HEK293 (cell line): ENCODE measurements at regions not wholly inside any gene's neighbourhood (a gene's known extent, or its start where the extent isn't known, plus 50 kb on each side); places are given as distances from the start of the nearest gene placed in this dataset.

Source experiments
- CTCF ChIA-PET: fragments of 350-600 bp; formaldehyde crosslinking; extraction: SDS; loops from one replicate; lab custom pipeline; 2021; ENCODE audit warnings: antibody characterized with exemption; lab: Yijun Ruan, JAX
- POLR2A ChIA-PET: fragments of 300-600 bp; formaldehyde crosslinking; extraction: SDS; loops from one replicate; lab custom pipeline; 2020; ENCODE audit warnings: antibody characterized with exemption, inconsistent platforms; lab: Yijun Ruan, JAX
- H3K27ac ChIP-seq: fragments of 200-500 bp; sonication (Bioruptor generic); 2 replicates; pipeline ENCODE4 v1.5.1; 2014; ENCODE audit warnings: low read depth, low read length, control low read depth, inconsistent platforms; ENCODE audit errors: extremely low read depth
- H3K36me3 ChIP-seq, 2 experiments: fragments of 200-500 bp in 1 of 2; sonication (Bioruptor generic) in 1 of 2; 1 replicate in 1 of 2; 2 replicates in 1 of 2; pipeline ENCODE4 v1.5.1; 2014 to 2017; ENCODE audit warnings: inconsistent platforms in 2 of 2, low read length in 2 of 2; ENCODE audit not compliant: control insufficient read depth in 2 of 2, insufficient read depth in 1 of 2
- H3K4me1 ChIP-seq: fragments of 200-500 bp; sonication (Bioruptor generic); 2 replicates; pipeline ENCODE4 v1.5.1; 2014; ENCODE audit warnings: mild to moderate bottlenecking, low read length, inconsistent platforms; ENCODE audit not compliant: control insufficient read depth, insufficient read depth
- H3K4me3 ChIP-seq: 2 replicates; pipeline ENCODE4 v1.5.1; 2011; ENCODE audit warnings: low read depth, mild to moderate bottlenecking, control low read depth, low read length, moderate library complexity
- H3K9me3 ChIP-seq: fragments of 200-500 bp; sonication (Bioruptor generic); 2 replicates; pipeline ENCODE4 v1.5.1; 2014; ENCODE audit warnings: low read depth, low read length, inconsistent platforms; ENCODE audit not compliant: control insufficient read depth, insufficient read depth
- ATF2 ChIP-seq: fragments of 450-650 bp; formaldehyde crosslinking; IDR thresholded peaks from 2 replicates; pipeline ENCODE4 v1.5.1; 2016; ENCODE audit warnings: missing biosample characterization, missing genetic modification characterization, low read depth
- EGR2 ChIP-seq: fragments of 450-650 bp; formaldehyde crosslinking; IDR thresholded peaks from 2 replicates; pipeline ENCODE4 v1.5.1; 2016; ENCODE audit warnings: low read depth, missing biosample characterization, missing genetic modification characterization
- GLIS2 ChIP-seq: fragments of 450-650 bp; formaldehyde crosslinking; IDR thresholded peaks from 2 replicates; pipeline ENCODE4 v1.5.1; 2016; ENCODE audit warnings: missing biosample characterization, missing genetic modification characterization
- HOXA7 ChIP-seq: sonication (generic); formaldehyde crosslinking; IDR thresholded peaks from 2 replicates; pipeline ENCODE4 v1.8.1; 2022; ENCODE audit warnings: missing genetic modification reagents, borderline replicate concordance
- HOXD13 ChIP-seq: sonication (generic); formaldehyde crosslinking; IDR thresholded peaks from 2 replicates; pipeline ENCODE4 v1.8.0; 2022; ENCODE audit warnings: missing genetic modification reagents, borderline replicate concordance
- PRDM4 ChIP-seq: fragments of 450-650 bp; formaldehyde crosslinking; IDR thresholded peaks from 2 replicates; pipeline ENCODE4 v1.5.1; 2017; ENCODE audit warnings: missing biosample characterization, missing genetic modification characterization
- PRDM6 ChIP-seq: fragments of 450-650 bp; formaldehyde crosslinking; IDR thresholded peaks from 2 replicates; pipeline ENCODE4 v1.5.1; 2017; ENCODE audit warnings: missing biosample characterization, missing genetic modification characterization
- TCF7L2 ChIP-seq: IDR thresholded peaks from 2 replicates; pipeline ENCODE4 v1.6.1; 2011; ENCODE audit warnings: low read depth, mild to moderate bottlenecking, inconsistent platforms, low read length, moderate library complexity, borderline replicate concordance
- ZBTB11 ChIP-seq: fragments of 450-650 bp; formaldehyde crosslinking; conservative IDR thresholded peaks from 2 replicates; pipeline ENCODE4 v1.5.1; 2016; ENCODE audit warnings: low read depth, missing biosample characterization, missing genetic modification characterization
- ZBTB48 ChIP-seq: fragments of 450-650 bp; formaldehyde crosslinking; IDR thresholded peaks from 2 replicates; pipeline ENCODE4 v1.5.1; 2016; ENCODE audit warnings: missing biosample characterization, missing genetic modification characterization
- ZFHX2 ChIP-seq: fragments of 450-650 bp; formaldehyde crosslinking; conservative IDR thresholded peaks from 2 replicates; pipeline ENCODE4 v1.5.1; 2016; ENCODE audit warnings: missing biosample characterization, missing genetic modification characterization
- ZFP69B ChIP-seq: fragments of 450-650 bp; formaldehyde crosslinking; IDR thresholded peaks from 2 replicates; pipeline ENCODE4 v1.5.1; 2016; ENCODE audit warnings: missing biosample characterization, missing genetic modification characterization
- ZNF148 ChIP-seq: fragments of 450-650 bp; formaldehyde crosslinking; IDR thresholded peaks from 2 replicates; pipeline ENCODE4 v1.5.0; 2017; ENCODE audit warnings: missing biosample characterization, missing genetic modification characterization, borderline replicate concordance
- ZNF302 ChIP-seq: fragments of 450-650 bp; formaldehyde crosslinking; IDR thresholded peaks from 2 replicates; pipeline ENCODE4 v1.5.1; 2016; ENCODE audit warnings: missing biosample characterization, missing genetic modification characterization, low read depth
- ZNF394 ChIP-seq: fragments of 450-650 bp; formaldehyde crosslinking; IDR thresholded peaks from 2 replicates; pipeline ENCODE4 v1.5.1; 2016; ENCODE audit warnings: missing biosample characterization, missing genetic modification characterization, mild to moderate bottlenecking, moderate library complexity, borderline replicate concordance
- ZNF433 ChIP-seq: fragments of 450-650 bp; formaldehyde crosslinking; IDR thresholded peaks from 2 replicates; pipeline ENCODE4 v1.5.1; 2016; ENCODE audit warnings: missing biosample characterization, missing genetic modification characterization, low read depth
- ZNF558 ChIP-seq: fragments of 450-650 bp; formaldehyde crosslinking; IDR thresholded peaks from 2 replicates; pipeline ENCODE4 v1.5.1; 2016; ENCODE audit warnings: missing biosample characterization, missing genetic modification characterization
- ZNF571 ChIP-seq: fragments of 450-650 bp; formaldehyde crosslinking; IDR thresholded peaks from 2 replicates; pipeline ENCODE4 v1.5.0; 2017; ENCODE audit warnings: missing biosample characterization, missing genetic modification characterization
- ZNF707 ChIP-seq: fragments of 450-650 bp; formaldehyde crosslinking; IDR thresholded peaks from 2 replicates; pipeline ENCODE4 v1.5.1; 2016; ENCODE audit warnings: missing biosample characterization, missing genetic modification characterization

GRCh38 chr4:111812114-111812513, 333.1 kb upstream of the FAM241A start:
- Histone ChIP-seq H3K4me3 (no peak overlapping the region), H3K9me3 (no peaks in the 10 kb centered on the region), H3K4me1 (no peaks in the 10 kb centered on the region), H3K36me3 (no peaks in the 10 kb centered on the region), H3K27ac (no peak overlapping the region)
- CTCF ChIA-PET = interaction anchor here (1.1 kb wide), 1 partner anchor 9 kb away, joined by 3 read pairs; no protein-coding TSS in a partner anchor
- POLR2A ChIA-PET = no interaction called here
- TF ChIP-seq ZNF707 (tag by site-specific recombination) (no peak), ZNF558 (tag by site-specific recombination) (no peak), ZNF571 (tag by site-specific recombination) (no peak), ZFP69B (tag by site-specific recombination) (no peak), PRDM4 (tag by site-specific recombination) (no peak), ZBTB48 (tag by site-specific recombination) (no peak), HOXA7 (CRISPR knock-in tag) (no peak)

GRCh38 chr4:111812760-111813159, 332.5 kb upstream of the FAM241A start:
- POLR2A ChIA-PET = no interaction called here
- no peak overlapping the region for H3K27ac ChIP-seq
- TF ChIP-seq HOXD13 (CRISPR knock-in tag) = no peak
- peak; percentile 87 for TF ChIP-seq ATF2 (tag by site-specific recombination)
- peak; percentile 49; the same call in 1 of the 2 replicates for TF ChIP-seq ZNF394
- TF ChIP-seq, all 188 proteins: peak for 2
- no peaks in the 10 kb centered on the region for H3K4me1 ChIP-seq
- H3K36me3 ChIP-seq = no peaks in the 10 kb centered on the region
- H3K9me3 ChIP-seq = no peaks in the 10 kb centered on the region
- no peak overlapping the region for H3K4me3 ChIP-seq
- CTCF ChIA-PET = interaction anchor here (0.7 to 1.1 kb wide), 2 partner anchors 9 to 50 kb away, joined by 3 to 4 read pairs; no protein-coding TSS in a partner anchor

GRCh38 chr4:111813555-111814140, 331.6 kb upstream of the FAM241A start:
- Histone ChIP-seq H3K36me3 (no peaks in the 10 kb centered on the region), H3K4me3 (no peak overlapping the region), H3K4me1 (no peaks in the 10 kb centered on the region), H3K9me3 (no peaks in the 10 kb centered on the region), H3K27ac (no peak overlapping the region)
- ChIA-PET CTCF (interaction anchor here (0.7 kb wide), 1 partner anchor 100 kb away, joined by 3 read pairs; no protein-coding TSS in a partner anchor), POLR2A (no interaction called here)
- TF ChIP-seq ZNF302 (tag by site-specific recombination) (no peak), EGR2 (tag by site-specific recombination) (peak; percentile 59; the same call in 1 of the 2 replicates), ZBTB11 (no peak), PRDM6 (tag by site-specific recombination) (peak; percentile 43; the same call in 1 of the 2 replicates), GLIS2 (tag by site-specific recombination) (no peak), ZFHX2 (tag by site-specific recombination) (peak; percentile 70), ZNF148 (tag by site-specific recombination) (no peak), ZNF433 (tag by site-specific recombination) (no peak), TCF7L2 (peak; percentile 61)
